AG09309 (cell line): ENCODE measurements at regions not wholly inside any gene's neighbourhood (a gene's known extent, or its start where the extent isn't known, plus 50 kb on each side); places are given as distances from the start of the nearest gene placed in this dataset.

Experiments
- DNase-seq: peaks from one replicate; pipeline ENCODE4 v3.0.0-alpha.2; 2010; ENCODE audit warnings: low read depth
- H3K4me3 ChIP-seq: 2 replicates; pipeline ENCODE4 v1.5.1; 2011; ENCODE audit warnings: mild to moderate bottlenecking, low read depth, low read length, moderate library complexity; ENCODE audit not compliant: control insufficient read depth
- TF ChIP-seq, protein P1 (sequence below): IDR thresholded peaks from 2 replicates; pipeline ENCODE4 v1.5.1; 2011; ENCODE audit warnings: mild to moderate bottlenecking, low read depth, low read length, inconsistent platforms; ENCODE audit not compliant: insufficient read depth, control insufficient read depth; ENCODE audit errors: missing control alignments

- no peak for DNase-seq
- no peak overlapping the region for H3K4me3 ChIP-seq
- TF ChIP-seq, protein P1, sequence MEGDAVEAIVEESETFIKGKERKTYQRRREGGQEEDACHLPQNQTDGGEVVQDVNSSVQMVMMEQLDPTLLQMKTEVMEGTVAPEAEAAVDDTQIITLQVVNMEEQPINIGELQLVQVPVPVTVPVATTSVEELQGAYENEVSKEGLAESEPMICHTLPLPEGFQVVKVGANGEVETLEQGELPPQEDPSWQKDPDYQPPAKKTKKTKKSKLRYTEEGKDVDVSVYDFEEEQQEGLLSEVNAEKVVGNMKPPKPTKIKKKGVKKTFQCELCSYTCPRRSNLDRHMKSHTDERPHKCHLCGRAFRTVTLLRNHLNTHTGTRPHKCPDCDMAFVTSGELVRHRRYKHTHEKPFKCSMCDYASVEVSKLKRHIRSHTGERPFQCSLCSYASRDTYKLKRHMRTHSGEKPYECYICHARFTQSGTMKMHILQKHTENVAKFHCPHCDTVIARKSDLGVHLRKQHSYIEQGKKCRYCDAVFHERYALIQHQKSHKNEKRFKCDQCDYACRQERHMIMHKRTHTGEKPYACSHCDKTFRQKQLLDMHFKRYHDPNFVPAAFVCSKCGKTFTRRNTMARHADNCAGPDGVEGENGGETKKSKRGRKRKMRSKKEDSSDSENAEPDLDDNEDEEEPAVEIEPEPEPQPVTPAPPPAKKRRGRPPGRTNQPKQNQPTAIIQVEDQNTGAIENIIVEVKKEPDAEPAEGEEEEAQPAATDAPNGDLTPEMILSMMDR = no peak
These were observed 132.7 kb upstream of the USP15 start for GRCh38 chr12:62127516-62127915.

GRCh38 chr12:62128175-62128975 is 131.8 kb upstream of the USP15 start:
- TF ChIP-seq, protein P1 = no peak
- H3K4me3 ChIP-seq = no peak overlapping the region
- no peak for DNase-seq

DNA sequence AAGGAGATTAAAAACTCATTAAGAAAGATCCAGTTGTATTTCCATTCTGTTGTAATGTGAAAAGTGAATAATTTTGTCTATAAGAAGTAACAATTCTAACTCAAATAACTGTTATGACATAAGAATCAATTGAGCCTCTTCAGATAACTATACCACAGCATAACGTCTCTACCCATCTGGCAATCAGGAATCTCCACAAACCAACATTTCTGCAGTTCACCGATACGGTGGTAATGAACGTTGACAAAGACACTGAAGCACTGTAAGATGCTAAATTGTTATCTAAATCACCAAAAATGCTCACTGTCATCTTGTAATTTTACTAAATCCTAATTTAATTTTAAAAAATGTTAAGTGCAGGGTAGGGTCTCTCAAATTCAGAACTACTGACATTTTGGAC is 130.9 kb upstream of the USP15 start:
- DNase-seq = no peak
- TF ChIP-seq, protein P1 = no peak
- H3K4me3 ChIP-seq = no peak overlapping the region

- DNase-seq = no peak
- H3K4me3 ChIP-seq = no peak overlapping the region
- TF ChIP-seq, protein P1 = no peak
These were observed 129.8 kb upstream of the USP15 start for GRCh38 chr12:62130402-62130801.

DNA sequence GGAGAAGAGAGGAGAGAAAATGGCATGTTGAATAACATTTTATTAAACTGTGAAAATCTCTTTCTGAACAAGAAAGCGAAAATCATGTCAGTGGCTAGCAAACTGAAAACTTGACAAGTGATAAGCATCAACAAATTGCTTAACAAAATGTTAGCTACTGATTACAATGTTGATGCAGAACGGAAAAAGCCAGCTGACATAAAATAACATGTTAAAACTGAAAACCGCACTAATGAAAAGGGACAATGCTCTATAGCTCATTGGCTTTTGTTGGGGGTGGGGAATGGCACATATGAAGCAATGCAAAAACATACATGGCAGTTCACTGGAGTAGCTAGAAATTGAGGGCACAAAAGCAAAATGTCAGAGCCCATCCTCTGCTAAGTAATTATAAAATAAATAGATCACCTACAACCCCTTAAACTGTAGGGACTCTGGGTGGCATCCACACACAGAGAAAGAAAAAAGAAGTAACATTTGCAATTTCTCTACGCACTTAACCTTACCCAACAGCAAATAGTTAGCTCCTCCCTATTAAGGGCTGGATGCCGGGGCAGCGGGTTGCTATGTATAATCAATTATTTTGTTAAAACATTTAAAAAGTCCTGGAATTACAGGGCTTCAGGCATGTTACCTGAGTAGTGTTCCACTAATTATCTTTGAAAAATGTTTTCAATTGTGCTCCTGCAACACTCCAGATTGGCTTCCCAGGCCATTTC is 129.2 kb upstream of the USP15 start:
- no peak for DNase-seq
- TF ChIP-seq, protein P1 = no peak
- no peak overlapping the region for H3K4me3 ChIP-seq

DNA sequence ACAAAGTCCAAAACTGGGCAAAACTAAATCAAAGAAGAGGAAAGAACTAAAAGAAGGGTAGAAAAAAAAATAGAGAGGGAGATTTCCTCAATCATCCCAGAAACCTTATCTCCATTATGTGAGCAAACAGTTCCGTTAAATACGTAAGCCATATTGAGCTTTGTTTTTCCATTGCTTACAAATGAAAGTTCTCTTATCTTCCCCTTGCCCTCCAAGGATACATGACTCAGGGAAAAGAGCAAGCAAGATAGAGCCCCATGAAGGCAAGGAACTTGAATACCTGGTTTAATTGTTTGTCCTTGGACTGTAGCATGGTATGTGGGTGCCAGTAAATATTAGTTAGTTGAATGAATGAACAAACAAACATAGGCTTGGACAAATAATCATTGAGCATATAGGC is 126.8 kb upstream of the USP15 start:
- TF ChIP-seq, protein P1 = no peak
- no peak overlapping the region for H3K4me3 ChIP-seq
- no peak for DNase-seq
